HCT116 (cell line): ENCODE measurements at regions not wholly inside any gene's neighbourhood (a gene's known extent, or its start where the extent isn't known, plus 50 kb on each side); places are given as distances from the start of the nearest gene placed in this dataset.
A peak's percentile ranks its signal among the peaks of the same experiment; 100 is the strongest.

Source experiments
- ATAC-seq: fragments of 200-7000 bp; cut with Tn5 transposase; 2 replicates; pipeline ENCODE4 v1.9.1; 2020; ENCODE audit warnings: mild to moderate bottlenecking, moderate library complexity
- BruUV-seq: library from RNA; stranded (reverse); fragments of 400-500 nt; replicated peaks from 2 replicates; lab custom pipeline; 2021; lab: Mats Ljungman, UMichigan
- CTCF ChIA-PET: fragments of 300-600 bp; sonication (Branson Sonifier 250); formaldehyde crosslinking; loops from one replicate; lab custom pipeline; 2021; ENCODE audit warnings: antibody characterized with exemption; lab: Charles Lee
- POLR2A ChIA-PET: fragments of 300-600, 350-600 bp; sonication (Branson Sonifier 250); formaldehyde crosslinking; loops from one replicate; lab custom pipeline; 2021; ENCODE audit warnings: antibody characterized with exemption; lab: Charles Lee
- RAD21 ChIA-PET, 2 experiments: fragments of 300-600 bp; sonication (Branson Sonifier 250); formaldehyde crosslinking; loops; one replicate each; lab custom pipeline; 2023; ENCODE audit warnings: low total read pairs in 2 of 2; ENCODE audit not compliant: uncharacterized antibody in 2 of 2, unreplicated experiment in 2 of 2, low non-redundant PET in 1 of 2; lab: Charles Lee
- DNase-seq: peaks from one replicate; pipeline ENCODE4 v3.0.0-alpha.2; 2010; ENCODE audit warnings: low read depth, low spot score
- H2AFZ ChIP-seq: fragments of 200-600 bp; shearing (Covaris generic), sonication (generic); 2 replicates; pipeline ENCODE4 v1.6.1; 2017; ENCODE audit warnings: low read depth, mixed run types, mixed read lengths, antibody characterized with exemption, low read length; ENCODE audit not compliant: poor library complexity, severe bottlenecking
- H3K27ac ChIP-seq: 2 replicates; pipeline ENCODE4 v1.5.1; 2012; ENCODE audit warnings: low read depth, low read length
- H3K27me3 ChIP-seq: fragments of 200-600 bp; sonication (generic); 2 replicates; pipeline ENCODE4 v1.6.1; 2016; ENCODE audit warnings: mixed run types, low read length, mixed read lengths; ENCODE audit not compliant: insufficient read depth
- H3K36me3 ChIP-seq, 2 experiments: fragments of 200-500 bp in 1 of 2; fragments of 200-600 bp in 1 of 2; sonication (Bioruptor generic) in 1 of 2; sonication (generic) in 1 of 2; 2 replicates each; pipeline versions ENCODE4 v1.5.1 to v1.6.1; 2014 to 2016; ENCODE audit warnings: low read length in 2 of 2, inconsistent platforms in 1 of 2, mixed read lengths in 1 of 2, mixed run types in 1 of 2; ENCODE audit not compliant: insufficient read depth in 2 of 2, control insufficient read depth in 1 of 2
- H3K4me1 ChIP-seq, 2 experiments: fragments of 200-600 bp in 1 of 2; sonication (generic) in 1 of 2; 2 replicates each; pipeline versions ENCODE4 v1.5.1 to v1.6.1; 2012 to 2017; ENCODE audit warnings: low read length in 2 of 2, inconsistent platforms in 1 of 2, mild to moderate bottlenecking in 1 of 2, mixed read lengths in 1 of 2, mixed run types in 1 of 2, moderate library complexity in 1 of 2; ENCODE audit not compliant: insufficient read depth in 2 of 2, control insufficient read depth in 1 of 2
- H3K4me2 ChIP-seq: fragments of 200-600 bp; sonication (generic); 2 replicates; pipeline ENCODE4 v1.6.1; 2017; ENCODE audit warnings: mixed run types, low read length, mixed read lengths
- H3K4me3 ChIP-seq, 2 experiments: fragments of 200-600 bp in 1 of 2; sonication (generic) in 1 of 2; replicated peaks in 1 of 2; 2 replicates each; pipeline ENCODE4 v1.5.1; 2011 to 2016; ENCODE audit warnings: low read length in 2 of 2, control low read depth in 1 of 2, low read depth in 1 of 2, mild to moderate bottlenecking in 1 of 2, mixed read lengths in 1 of 2, mixed run types in 1 of 2
- H3K79me2 ChIP-seq: fragments of 200-600 bp; sonication (generic); 2 replicates; pipeline ENCODE4 v1.6.1; 2017; ENCODE audit warnings: mild to moderate bottlenecking, mixed run types, low read length, moderate library complexity, mixed read lengths; ENCODE audit not compliant: insufficient read depth
- H3K9ac ChIP-seq: fragments of 200-600 bp; sonication (generic); 2 replicates; pipeline ENCODE4 v1.6.1; 2016; ENCODE audit warnings: low read length, mixed read lengths
- H3K9me2 ChIP-seq: fragments of 200-600 bp; sonication (generic), shearing (Covaris generic); 2 replicates; pipeline ENCODE4 v1.6.1; 2017; ENCODE audit warnings: mixed run types, mild to moderate bottlenecking, moderate library complexity; ENCODE audit not compliant: insufficient read depth
- H3K9me3 ChIP-seq, 2 experiments: fragments of 200-500 bp in 1 of 2; fragments of 200-600 bp in 1 of 2; sonication (Bioruptor generic) in 1 of 2; sonication (generic) in 1 of 2; 2 replicates each; pipeline ENCODE4 v1.6.1; 2014 to 2017; ENCODE audit warnings: low read length in 2 of 2, mixed read lengths in 2 of 2, inconsistent platforms in 1 of 2, low read depth in 1 of 2, mild to moderate bottlenecking in 1 of 2, mixed run types in 1 of 2, moderate library complexity in 1 of 2; ENCODE audit not compliant: control insufficient read depth in 1 of 2, insufficient read depth in 1 of 2
- H4K20me1 ChIP-seq: fragments of 200-600 bp; sonication (generic), shearing (Covaris generic); 2 replicates; pipeline ENCODE4 v1.6.1; 2017; ENCODE audit warnings: mixed run types, mild to moderate bottlenecking, moderate library complexity; ENCODE audit not compliant: insufficient read depth
- CEBPB ChIP-seq: IDR thresholded peaks from 2 replicates; pipeline ENCODE4 v1.6.1; 2012; ENCODE audit warnings: low read depth
- EGR1 ChIP-seq: IDR thresholded peaks from 2 replicates; pipeline ENCODE4 v1.6.1; 2012; ENCODE audit warnings: low read depth
- JUND ChIP-seq: IDR thresholded peaks from 2 replicates; pipeline ENCODE4 v1.6.1; 2012
- RAD21 ChIP-seq: IDR thresholded peaks from 2 replicates; pipeline ENCODE4 v1.6.1; 2012; ENCODE audit warnings: low read depth, mild to moderate bottlenecking
- SRF ChIP-seq: IDR thresholded peaks from 2 replicates; pipeline ENCODE4 v1.6.1; 2012; ENCODE audit warnings: low read depth
- TCF7L2 ChIP-seq: IDR thresholded peaks from 2 replicates; pipeline ENCODE4 v1.7.0; 2011; ENCODE audit warnings: borderline replicate concordance, inconsistent platforms; ENCODE audit not compliant: insufficient read depth, insufficient read length; ENCODE audit errors: extremely low read depth
- YY1 ChIP-seq: IDR thresholded peaks from 2 replicates; pipeline ENCODE4 v1.6.1; 2011; ENCODE audit warnings: low read length, low read depth, moderate library complexity, mild to moderate bottlenecking; ENCODE audit not compliant: insufficient replicate concordance; ENCODE audit errors: extremely low read depth
- ZFX ChIP-seq: fragments of 450-650 bp; IDR thresholded peaks from 2 replicates; pipeline ENCODE4 v1.6.1; 2017
- intact Hi-C: fragments of 100-400 bp; cut with micrococcal nuclease; formaldehyde crosslinking; loops from 2 replicates; pipeline ENCODE4 v1.10.0; 2022
- TF ChIP-seq, protein P1 (sequence below), 3 experiments: fragments of 200-600 bp in 1 of 3; sonication (generic) in 1 of 3; IDR thresholded peaks in 2 of 3; conservative IDR thresholded peaks in 1 of 3; 2 replicates each; pipeline ENCODE4 v1.5.1; 2012 to 2017; ENCODE audit warnings: low read depth in 2 of 3, low read length in 2 of 3, antibody characterized with exemption in 1 of 3, borderline replicate concordance in 1 of 3, control low read depth in 1 of 3, mild to moderate bottlenecking in 1 of 3, mixed read lengths in 1 of 3, mixed run types in 1 of 3, moderate library complexity in 1 of 3; ENCODE audit not compliant: insufficient read depth in 1 of 3
- TF ChIP-seq, protein P2 (sequence below): IDR thresholded peaks from 2 replicates; pipeline ENCODE4 v1.6.1; 2012
- TF ChIP-seq, protein P3 (sequence below): IDR thresholded peaks from 2 replicates; pipeline ENCODE4 v1.6.1; 2011; ENCODE audit warnings: mild to moderate bottlenecking, low read length, moderate library complexity; ENCODE audit not compliant: insufficient replicate concordance; ENCODE audit errors: extremely low read depth
- TF ChIP-seq, protein P4 (sequence below): IDR thresholded peaks from 2 replicates; pipeline ENCODE4 v1.6.1; 2012; ENCODE audit warnings: low read depth

DNA sequence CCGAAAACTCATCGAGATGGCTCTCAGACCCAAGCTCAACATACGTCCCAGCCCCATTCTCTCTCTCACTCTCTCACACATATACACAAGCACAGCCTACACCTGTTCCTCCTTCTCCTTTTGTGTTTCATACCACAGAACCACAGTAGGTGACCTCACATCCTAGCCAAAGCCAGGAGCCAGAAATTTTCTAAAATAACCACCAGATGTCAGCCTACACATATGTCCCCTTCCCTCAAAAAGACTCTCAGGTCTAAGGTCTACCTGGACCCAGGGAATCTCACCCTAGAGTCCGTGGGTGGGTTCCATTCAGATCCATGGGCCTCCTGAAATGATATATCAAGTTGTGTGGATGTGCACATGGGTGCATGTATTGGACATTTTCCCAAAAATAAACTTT lies 104.2 kb upstream of the IPO5 start:
- H2AFZ ChIP-seq: no peak overlapping the region
- DNase-seq (peak; percentile 34), ATAC-seq (peak; percentile 88)
- H3K27ac ChIP-seq: no peak overlapping the region
- BruUV-seq: no TSS peak
- POLR2A ChIA-PET: no interaction called here
- CTCF ChIA-PET: interaction anchor here (0.8 kb wide), 1 partner anchor 599 kb away, joined by 3 read pairs; no protein-coding TSS in a partner anchor
- peak; percentile 74 for TF ChIP-seq RAD21
- TF ChIP-seq, protein P1, sequence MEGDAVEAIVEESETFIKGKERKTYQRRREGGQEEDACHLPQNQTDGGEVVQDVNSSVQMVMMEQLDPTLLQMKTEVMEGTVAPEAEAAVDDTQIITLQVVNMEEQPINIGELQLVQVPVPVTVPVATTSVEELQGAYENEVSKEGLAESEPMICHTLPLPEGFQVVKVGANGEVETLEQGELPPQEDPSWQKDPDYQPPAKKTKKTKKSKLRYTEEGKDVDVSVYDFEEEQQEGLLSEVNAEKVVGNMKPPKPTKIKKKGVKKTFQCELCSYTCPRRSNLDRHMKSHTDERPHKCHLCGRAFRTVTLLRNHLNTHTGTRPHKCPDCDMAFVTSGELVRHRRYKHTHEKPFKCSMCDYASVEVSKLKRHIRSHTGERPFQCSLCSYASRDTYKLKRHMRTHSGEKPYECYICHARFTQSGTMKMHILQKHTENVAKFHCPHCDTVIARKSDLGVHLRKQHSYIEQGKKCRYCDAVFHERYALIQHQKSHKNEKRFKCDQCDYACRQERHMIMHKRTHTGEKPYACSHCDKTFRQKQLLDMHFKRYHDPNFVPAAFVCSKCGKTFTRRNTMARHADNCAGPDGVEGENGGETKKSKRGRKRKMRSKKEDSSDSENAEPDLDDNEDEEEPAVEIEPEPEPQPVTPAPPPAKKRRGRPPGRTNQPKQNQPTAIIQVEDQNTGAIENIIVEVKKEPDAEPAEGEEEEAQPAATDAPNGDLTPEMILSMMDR (IDR thresholded peaks at IDR 0.05 in 2 of 3, conservative IDR thresholded peaks at IDR 0.05 in 1 of 3; ENCODE audit: borderline replicate concordance in 1 of 3, insufficient read depth in 1 of 3, low read depth in 2 of 3, low read length in 2 of 3): peak; percentile 45 to 54 (median 53); a peak in 5 of 6 replicates
- TF ChIP-seq CEBPB: no peak
- TF ChIP-seq, protein P2, sequence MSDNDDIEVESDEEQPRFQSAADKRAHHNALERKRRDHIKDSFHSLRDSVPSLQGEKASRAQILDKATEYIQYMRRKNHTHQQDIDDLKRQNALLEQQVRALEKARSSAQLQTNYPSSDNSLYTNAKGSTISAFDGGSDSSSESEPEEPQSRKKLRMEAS: no peak
- no peaks in the 10 kb centered on the region for H3K9me3 ChIP-seq
- H4K20me1 ChIP-seq: no peaks in the 10 kb centered on the region
- H3K9ac ChIP-seq: no peak overlapping the region
- no peaks in the 10 kb centered on the region for H3K9me2 ChIP-seq
- H3K27me3 ChIP-seq: no peaks in the 10 kb centered on the region
- no peak overlapping the region for H3K4me3 ChIP-seq
- H3K4me1 ChIP-seq: no peaks in the 10 kb centered on the region
- RAD21 ChIA-PET: no interaction called here
- H3K79me2 ChIP-seq: no peaks in the 10 kb centered on the region
- no peaks in the 10 kb centered on the region for H3K36me3 ChIP-seq
- no peak overlapping the region for H3K4me2 ChIP-seq
- intact Hi-C loops: loop anchor here (2.0 kb wide), 1 partner anchor 993 kb away; no protein-coding TSS in a partner anchor

DNA sequence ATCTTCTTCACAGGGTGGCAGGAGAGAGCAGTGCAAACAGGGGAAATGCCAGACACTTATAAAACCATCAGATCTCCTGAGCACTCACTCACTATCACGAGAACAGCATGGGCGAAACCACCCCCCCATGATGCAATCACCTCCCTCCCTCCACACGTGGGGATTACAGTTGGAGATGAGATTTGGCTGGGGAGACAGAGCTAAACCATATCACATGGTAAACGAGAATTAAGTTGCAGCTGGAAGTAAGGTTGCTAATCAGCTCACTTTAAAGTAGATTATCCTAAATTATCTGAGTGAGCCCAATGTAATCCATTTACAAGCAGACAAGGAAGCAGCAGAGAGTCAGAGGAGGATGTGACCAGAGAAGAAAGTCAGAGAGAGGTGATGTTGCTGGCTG lies 102.2 kb upstream of the IPO5 start:
- no peak for DNase-seq
- no peak for ATAC-seq
- no peaks in the 10 kb centered on the region for H3K9me2 ChIP-seq
- H3K9me3 ChIP-seq: no peaks in the 10 kb centered on the region
- ChIA-PET CTCF (no interaction called here), RAD21 (no interaction called here), POLR2A (no interaction called here)
- H3K36me3 ChIP-seq: no peaks in the 10 kb centered on the region
- H4K20me1 ChIP-seq: no peaks in the 10 kb centered on the region
- no peak overlapping the region for H3K27ac ChIP-seq
- no peak overlapping the region for H3K4me3 ChIP-seq
- H3K9ac ChIP-seq: no peak overlapping the region
- H2AFZ ChIP-seq: no peak overlapping the region
- H3K4me1 ChIP-seq: no peaks in the 10 kb centered on the region
- no peak overlapping the region for H3K4me2 ChIP-seq
- BruUV-seq: no TSS peak
- no peaks in the 10 kb centered on the region for H3K27me3 ChIP-seq
- intact Hi-C loops: loop anchor here (10.0 kb wide), 2 partner anchors 154 to 264 kb away; no protein-coding TSS in a partner anchor
- H3K79me2 ChIP-seq: no peaks in the 10 kb centered on the region
- TF ChIP-seq, protein P3, sequence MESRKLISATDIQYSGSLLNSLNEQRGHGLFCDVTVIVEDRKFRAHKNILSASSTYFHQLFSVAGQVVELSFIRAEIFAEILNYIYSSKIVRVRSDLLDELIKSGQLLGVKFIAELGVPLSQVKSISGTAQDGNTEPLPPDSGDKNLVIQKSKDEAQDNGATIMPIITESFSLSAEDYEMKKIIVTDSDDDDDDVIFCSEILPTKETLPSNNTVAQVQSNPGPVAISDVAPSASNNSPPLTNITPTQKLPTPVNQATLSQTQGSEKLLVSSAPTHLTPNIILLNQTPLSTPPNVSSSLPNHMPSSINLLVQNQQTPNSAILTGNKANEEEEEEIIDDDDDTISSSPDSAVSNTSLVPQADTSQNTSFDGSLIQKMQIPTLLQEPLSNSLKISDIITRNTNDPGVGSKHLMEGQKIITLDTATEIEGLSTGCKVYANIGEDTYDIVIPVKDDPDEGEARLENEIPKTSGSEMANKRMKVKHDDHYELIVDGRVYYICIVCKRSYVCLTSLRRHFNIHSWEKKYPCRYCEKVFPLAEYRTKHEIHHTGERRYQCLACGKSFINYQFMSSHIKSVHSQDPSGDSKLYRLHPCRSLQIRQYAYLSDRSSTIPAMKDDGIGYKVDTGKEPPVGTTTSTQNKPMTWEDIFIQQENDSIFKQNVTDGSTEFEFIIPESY: no peak
- no peak for TF ChIP-seq YY1
- TF ChIP-seq RAD21: no peak
- TF ChIP-seq EGR1: no peak
- TF ChIP-seq, protein P4, sequence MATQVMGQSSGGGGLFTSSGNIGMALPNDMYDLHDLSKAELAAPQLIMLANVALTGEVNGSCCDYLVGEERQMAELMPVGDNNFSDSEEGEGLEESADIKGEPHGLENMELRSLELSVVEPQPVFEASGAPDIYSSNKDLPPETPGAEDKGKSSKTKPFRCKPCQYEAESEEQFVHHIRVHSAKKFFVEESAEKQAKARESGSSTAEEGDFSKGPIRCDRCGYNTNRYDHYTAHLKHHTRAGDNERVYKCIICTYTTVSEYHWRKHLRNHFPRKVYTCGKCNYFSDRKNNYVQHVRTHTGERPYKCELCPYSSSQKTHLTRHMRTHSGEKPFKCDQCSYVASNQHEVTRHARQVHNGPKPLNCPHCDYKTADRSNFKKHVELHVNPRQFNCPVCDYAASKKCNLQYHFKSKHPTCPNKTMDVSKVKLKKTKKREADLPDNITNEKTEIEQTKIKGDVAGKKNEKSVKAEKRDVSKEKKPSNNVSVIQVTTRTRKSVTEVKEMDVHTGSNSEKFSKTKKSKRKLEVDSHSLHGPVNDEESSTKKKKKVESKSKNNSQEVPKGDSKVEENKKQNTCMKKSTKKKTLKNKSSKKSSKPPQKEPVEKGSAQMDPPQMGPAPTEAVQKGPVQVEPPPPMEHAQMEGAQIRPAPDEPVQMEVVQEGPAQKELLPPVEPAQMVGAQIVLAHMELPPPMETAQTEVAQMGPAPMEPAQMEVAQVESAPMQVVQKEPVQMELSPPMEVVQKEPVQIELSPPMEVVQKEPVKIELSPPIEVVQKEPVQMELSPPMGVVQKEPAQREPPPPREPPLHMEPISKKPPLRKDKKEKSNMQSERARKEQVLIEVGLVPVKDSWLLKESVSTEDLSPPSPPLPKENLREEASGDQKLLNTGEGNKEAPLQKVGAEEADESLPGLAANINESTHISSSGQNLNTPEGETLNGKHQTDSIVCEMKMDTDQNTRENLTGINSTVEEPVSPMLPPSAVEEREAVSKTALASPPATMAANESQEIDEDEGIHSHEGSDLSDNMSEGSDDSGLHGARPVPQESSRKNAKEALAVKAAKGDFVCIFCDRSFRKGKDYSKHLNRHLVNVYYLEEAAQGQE: no peak
- no peak for TF ChIP-seq TCF7L2
- no peak for TF ChIP-seq ZFX
- TF ChIP-seq JUND: no peak
- no peak for TF ChIP-seq SRF
